Hepatocyte (in vitro differentiated cells): ENCODE measurements at regions not wholly inside any gene's neighbourhood (a gene's known extent, or its start where the extent isn't known, plus 50 kb on each side); places are given as distances from the start of the nearest gene placed in this dataset.

ENCODE experiments used
- DNase-seq: peaks from one replicate; pipeline ENCODE4 v3.0.0-alpha.2; 2016; ENCODE audit warnings: low spot score
- H2AFZ ChIP-seq: fragments of 200-600 bp; sonication (generic); 2 replicates; pipeline ENCODE4 v1.6.0; 2016; ENCODE audit warnings: antibody characterized with exemption, mild to moderate bottlenecking
- H3K27ac ChIP-seq: fragments of 200-600 bp; sonication (generic); 2 replicates; pipeline ENCODE4 v1.5.1; 2016; ENCODE audit warnings: mild to moderate bottlenecking
- H3K27me3 ChIP-seq: fragments of 200-600 bp; sonication (generic); 2 replicates; pipeline ENCODE4 v1.6.1; 2016
- H3K36me3 ChIP-seq: fragments of 200-600 bp; sonication (generic); replicated peaks from 2 replicates; pipeline ENCODE4 v1.5.1; 2016; ENCODE audit warnings: low read depth; ENCODE audit not compliant: insufficient read depth
- H3K4me1 ChIP-seq: fragments of 200-600 bp; sonication (generic); 2 replicates; pipeline ENCODE4 v1.5.1; 2016; ENCODE audit warnings: mild to moderate bottlenecking, moderate library complexity; ENCODE audit not compliant: insufficient read depth
- H3K4me2 ChIP-seq: fragments of 200-600 bp; sonication (generic); 2 replicates; pipeline ENCODE4 v1.6.0; 2016
- H3K4me3 ChIP-seq: fragments of 200-600 bp; sonication (generic); 2 replicates; pipeline ENCODE4 v1.5.1; 2016; ENCODE audit warnings: mild to moderate bottlenecking
- H3K79me2 ChIP-seq: fragments of 200-600 bp; sonication (generic); 2 replicates; pipeline ENCODE4 v1.6.0; 2017; ENCODE audit warnings: mild to moderate bottlenecking
- H3K9me2 ChIP-seq: fragments of 200-600 bp; sonication (generic); replicated peaks from 2 replicates; pipeline ENCODE4 v1.6.0; 2017; ENCODE audit warnings: mild to moderate bottlenecking; ENCODE audit not compliant: insufficient read depth
- H3K9me3 ChIP-seq: fragments of 200-600 bp; sonication (generic); 2 replicates; pipeline ENCODE4 v1.5.1; 2016; ENCODE audit warnings: low read depth, mild to moderate bottlenecking
- H4K20me1 ChIP-seq: fragments of 200-600 bp; sonication (generic); 2 replicates; pipeline ENCODE4 v1.6.0; 2016; ENCODE audit warnings: mild to moderate bottlenecking; ENCODE audit not compliant: insufficient read depth, poor library complexity, severe bottlenecking
- EZH2 ChIP-seq: fragments of 200-600 bp; sonication (generic); IDR thresholded peaks from 2 replicates; pipeline ENCODE4 v1.6.1; 2016; ENCODE audit warnings: antibody characterized with exemption, mild to moderate bottlenecking, borderline replicate concordance
- EZH2phosphoT487 ChIP-seq: fragments of 200-600 bp; sonication (generic); IDR thresholded peaks from one replicate; pipeline ENCODE4 v1.6.1; 2018; ENCODE audit warnings: antibody characterized with exemption, mild to moderate bottlenecking, low read depth, moderate library complexity; ENCODE audit not compliant: unreplicated experiment, severe bottlenecking
- WGBS: methylation state at CpG from one replicate; pipeline ENCODE4 v1.1.6; 2016; ENCODE audit warnings: low lambda C conversion rate; ENCODE audit errors: missing lambda C conversion rate; 5-methylcytosine and 5-hydroxymethylcytosine counted together
- TF ChIP-seq, protein P1 (sequence below): fragments of 200-600 bp; sonication (generic); IDR thresholded peaks from 2 replicates; pipeline ENCODE4 v1.5.1; 2016; ENCODE audit warnings: antibody characterized with exemption, mild to moderate bottlenecking; ENCODE audit not compliant: poor library complexity

DNA sequence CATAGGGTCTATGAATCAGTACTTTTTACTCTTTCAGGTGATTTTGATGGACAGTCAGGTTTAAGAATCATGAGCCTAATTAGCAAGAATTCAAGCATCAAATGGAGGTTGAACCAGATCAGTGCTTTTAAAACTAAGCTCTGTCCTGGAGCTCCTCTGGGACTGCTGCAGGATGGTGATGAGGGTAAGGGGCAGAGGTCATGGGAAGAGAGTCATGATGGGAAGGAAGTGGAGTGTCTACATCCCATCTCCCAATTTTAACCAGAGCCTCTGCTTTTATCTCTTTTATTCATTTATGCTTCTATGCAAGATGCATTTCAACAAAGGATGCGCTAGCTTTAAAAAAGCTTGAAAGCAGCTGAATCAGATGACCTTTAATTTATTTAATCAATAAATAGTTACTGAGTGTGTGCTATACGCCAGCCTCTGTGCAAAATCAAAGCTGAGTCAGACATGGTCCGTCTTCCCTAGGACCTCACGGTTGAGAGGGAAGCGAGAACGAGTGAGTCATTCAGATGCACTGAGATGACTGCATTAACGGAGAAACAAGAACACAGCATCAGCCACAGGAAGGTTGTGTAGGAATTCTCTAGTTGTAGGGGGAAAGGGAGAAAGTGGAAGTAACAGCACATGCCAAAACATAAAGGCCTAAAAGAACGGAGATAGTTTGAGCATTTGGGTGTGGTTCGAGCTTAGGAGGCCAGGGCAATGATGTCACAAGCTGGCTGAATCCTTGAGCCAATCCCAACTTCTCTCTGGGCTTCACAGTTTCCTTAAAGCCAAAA is 441.6 kb upstream of the BRINP1 start:
- H3K9me2 ChIP-seq, result no peaks in the 10 kb centered on the region
- H3K79me2 ChIP-seq, result no peaks in the 10 kb centered on the region
- no peaks in the 10 kb centered on the region for H3K36me3 ChIP-seq
- no peak overlapping the region for H3K4me2 ChIP-seq
- no peak overlapping the region for H3K27ac ChIP-seq
- H4K20me1 ChIP-seq, result no peaks in the 10 kb centered on the region
- peak; percentile 13 for DNase-seq
- H3K4me1 ChIP-seq, result no peaks in the 10 kb centered on the region
- no peaks in the 10 kb centered on the region for H3K9me3 ChIP-seq
- H3K27me3 ChIP-seq, result no peaks in the 10 kb centered on the region
- WGBS, result 87% methylated on average over 9 of the region's 9 CpGs
- no peak overlapping the region for H3K4me3 ChIP-seq
- no peak overlapping the region for H2AFZ ChIP-seq
- TF ChIP-seq EZH2 (no peak), EZH2phosphoT487 (no peak)
- TF ChIP-seq, protein P1, sequence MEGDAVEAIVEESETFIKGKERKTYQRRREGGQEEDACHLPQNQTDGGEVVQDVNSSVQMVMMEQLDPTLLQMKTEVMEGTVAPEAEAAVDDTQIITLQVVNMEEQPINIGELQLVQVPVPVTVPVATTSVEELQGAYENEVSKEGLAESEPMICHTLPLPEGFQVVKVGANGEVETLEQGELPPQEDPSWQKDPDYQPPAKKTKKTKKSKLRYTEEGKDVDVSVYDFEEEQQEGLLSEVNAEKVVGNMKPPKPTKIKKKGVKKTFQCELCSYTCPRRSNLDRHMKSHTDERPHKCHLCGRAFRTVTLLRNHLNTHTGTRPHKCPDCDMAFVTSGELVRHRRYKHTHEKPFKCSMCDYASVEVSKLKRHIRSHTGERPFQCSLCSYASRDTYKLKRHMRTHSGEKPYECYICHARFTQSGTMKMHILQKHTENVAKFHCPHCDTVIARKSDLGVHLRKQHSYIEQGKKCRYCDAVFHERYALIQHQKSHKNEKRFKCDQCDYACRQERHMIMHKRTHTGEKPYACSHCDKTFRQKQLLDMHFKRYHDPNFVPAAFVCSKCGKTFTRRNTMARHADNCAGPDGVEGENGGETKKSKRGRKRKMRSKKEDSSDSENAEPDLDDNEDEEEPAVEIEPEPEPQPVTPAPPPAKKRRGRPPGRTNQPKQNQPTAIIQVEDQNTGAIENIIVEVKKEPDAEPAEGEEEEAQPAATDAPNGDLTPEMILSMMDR, result no peak

DNA sequence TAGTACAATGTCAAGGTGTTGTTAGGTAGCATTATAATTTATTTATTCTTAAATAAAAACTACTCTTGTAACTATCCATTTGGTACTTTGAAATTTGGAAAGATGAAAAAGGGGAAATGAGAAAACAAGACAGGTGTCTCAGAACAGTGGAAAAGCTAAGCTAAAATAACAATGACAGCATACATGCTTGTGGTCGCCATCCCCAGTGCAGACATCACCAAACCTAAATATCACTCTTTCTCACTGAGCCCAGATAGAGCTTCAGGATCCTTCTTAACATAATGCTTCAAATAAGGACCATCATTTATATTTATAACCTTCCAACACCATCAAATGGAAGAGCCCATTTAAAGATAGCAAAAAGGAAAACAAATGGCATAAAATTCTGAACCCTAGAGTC is 434.4 kb upstream of the BRINP1 start:
- Histone ChIP-seq H3K27me3 (no peaks in the 10 kb centered on the region), H3K27ac (no peak overlapping the region), H2AFZ (no peak overlapping the region), H3K4me1 (no peaks in the 10 kb centered on the region), H3K9me3 (no peaks in the 10 kb centered on the region), H3K79me2 (no peaks in the 10 kb centered on the region), H3K36me3 (no peaks in the 10 kb centered on the region), H3K4me3 (no peak overlapping the region), H4K20me1 (no peaks in the 10 kb centered on the region), H3K4me2 (no peak overlapping the region), H3K9me2 (no peaks in the 10 kb centered on the region)
- no peak for DNase-seq
- TF ChIP-seq, protein P1, result no peak
- no peak for TF ChIP-seq EZH2phosphoT487
- TF ChIP-seq EZH2, result no peak
- 96% methylated on average over 1 of the region's 1 CpG for WGBS

- Histone ChIP-seq H3K36me3 (no peaks in the 10 kb centered on the region), H3K4me2 (peak overlapping the region; percentile 0), H3K9me2 (no peaks in the 10 kb centered on the region), H3K79me2 (no peaks in the 10 kb centered on the region), H3K27ac (no peak overlapping the region), H3K27me3 (no peaks in the 10 kb centered on the region), H3K4me1 (no peaks in the 10 kb centered on the region), H4K20me1 (no peaks in the 10 kb centered on the region), H2AFZ (no peak overlapping the region), H3K9me3 (no peaks in the 10 kb centered on the region), H3K4me3 (no peak overlapping the region)
- no peak for TF ChIP-seq EZH2
- no peak for TF ChIP-seq EZH2phosphoT487
- TF ChIP-seq, protein P1, result no peak
- WGBS, result 27% methylated on average over 6 of the region's 6 CpGs
- DNase-seq, result peak; percentile 26
Measured at GRCh38 chr9:119802621-119803020, 433.4 kb upstream of the BRINP1 start.
